ENCODE measurements at regions not wholly inside any gene's neighbourhood (a gene's known extent, or its start where the extent isn't known, plus 50 kb on each side); places are given as distances from the start of the nearest gene placed in this dataset.
"Not testable (repeated sequence)": the region's sequence is repeated elsewhere in the genome, so short reads cannot be mapped to it uniquely, and the experiment has no call there.

DNA sequence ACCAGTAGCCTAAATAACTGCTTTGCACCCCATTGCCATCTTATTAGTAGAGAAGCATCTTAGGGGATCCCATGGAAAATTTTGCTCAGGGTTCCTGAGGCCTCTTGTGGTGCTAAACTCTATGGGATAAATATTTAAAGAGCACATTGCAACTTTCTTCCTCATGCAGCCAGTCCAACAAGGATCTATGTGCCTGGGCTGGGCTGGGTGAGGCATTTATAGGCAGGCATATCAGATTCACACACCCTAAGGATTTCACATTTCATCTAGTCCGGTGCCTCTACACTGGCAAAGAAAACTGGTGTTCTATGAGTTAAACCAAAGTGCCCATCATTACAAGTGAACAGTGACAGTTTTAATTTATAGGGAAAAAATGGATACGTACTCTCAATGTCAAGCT lies 512.3 kb downstream of the EDEM1 start:
- no peak overlapping the region for H3K4me3 ChIP-seq (replicated peaks in 1 of 3; ENCODE audit: insufficient read depth in 1 of 3, low read depth in 1 of 3, low read length in 3 of 3)
- intact Hi-C loops (cut with micrococcal nuclease) (no loop called here), dilution Hi-C loops (cut with MboI; ENCODE audit: extremely low pct_ligation_motif_present, low sequenced_read_pairs) (no loop called here)
- no peak overlapping the region for H3K27ac ChIP-seq (ENCODE audit: insufficient read depth, low read depth, low read length)
- H3K9me1 ChIP-seq (replicated peaks; ENCODE audit: control insufficient read depth, extremely low read depth, insufficient read depth, low read length): no peaks in the 10 kb centered on the region
- FAIRE-seq (no peak), DNase-seq (ENCODE audit: low read depth, low spot score) (no peak)
- H3K79me2 ChIP-seq (ENCODE audit: control insufficient read depth, insufficient read depth, low read length): no peaks in the 10 kb centered on the region
- ChIA-PET POLR2A (no interaction called here), CTCF (no interaction called here)
- H3K27me3 ChIP-seq (ENCODE audit: control insufficient read depth in 2 of 2, insufficient read depth in 2 of 2, low read length in 2 of 2): no peaks in the 10 kb centered on the region
- H3K36me3 ChIP-seq (ENCODE audit: control insufficient read depth in 2 of 2, extremely low read depth in 1 of 2, insufficient read depth in 2 of 2, low read length in 2 of 2): no peaks in the 10 kb centered on the region
- H2AFZ ChIP-seq (ENCODE audit: low read depth, low read length): no peak overlapping the region
- H3K9me3 ChIP-seq (replicated peaks; ENCODE audit: control insufficient read depth, insufficient read depth, low read length): no peaks in the 10 kb centered on the region
- TF ChIP-seq FOS (IDR thresholded peaks at IDR 0.05; ENCODE audit: borderline replicate concordance, insufficient read depth, low read length): no peak
- TF ChIP-seq GATA2 (IDR thresholded peaks at IDR 0.05; ENCODE audit: insufficient read depth, insufficient read length, low read depth, low read length): no peak
- TF ChIP-seq POLR2AphosphoS5 (IDR thresholded peaks at IDR 0.05; ENCODE audit: insufficient read depth, low read depth, low read length): no peak
- TF ChIP-seq POLR2A (IDR thresholded peaks at IDR 0.05; ENCODE audit: low read depth, low read length): no peak
- TF ChIP-seq MAX (IDR thresholded peaks at IDR 0.05; ENCODE audit: insufficient read depth, insufficient read length): no peak
- TF ChIP-seq, protein P1, sequence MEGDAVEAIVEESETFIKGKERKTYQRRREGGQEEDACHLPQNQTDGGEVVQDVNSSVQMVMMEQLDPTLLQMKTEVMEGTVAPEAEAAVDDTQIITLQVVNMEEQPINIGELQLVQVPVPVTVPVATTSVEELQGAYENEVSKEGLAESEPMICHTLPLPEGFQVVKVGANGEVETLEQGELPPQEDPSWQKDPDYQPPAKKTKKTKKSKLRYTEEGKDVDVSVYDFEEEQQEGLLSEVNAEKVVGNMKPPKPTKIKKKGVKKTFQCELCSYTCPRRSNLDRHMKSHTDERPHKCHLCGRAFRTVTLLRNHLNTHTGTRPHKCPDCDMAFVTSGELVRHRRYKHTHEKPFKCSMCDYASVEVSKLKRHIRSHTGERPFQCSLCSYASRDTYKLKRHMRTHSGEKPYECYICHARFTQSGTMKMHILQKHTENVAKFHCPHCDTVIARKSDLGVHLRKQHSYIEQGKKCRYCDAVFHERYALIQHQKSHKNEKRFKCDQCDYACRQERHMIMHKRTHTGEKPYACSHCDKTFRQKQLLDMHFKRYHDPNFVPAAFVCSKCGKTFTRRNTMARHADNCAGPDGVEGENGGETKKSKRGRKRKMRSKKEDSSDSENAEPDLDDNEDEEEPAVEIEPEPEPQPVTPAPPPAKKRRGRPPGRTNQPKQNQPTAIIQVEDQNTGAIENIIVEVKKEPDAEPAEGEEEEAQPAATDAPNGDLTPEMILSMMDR (IDR thresholded peaks at IDR 0.05; ENCODE audit: extremely low read depth in 1 of 2, insufficient read depth in 1 of 2, low read depth in 1 of 2, low read length in 2 of 2): no peak
- no peak for TF ChIP-seq EZH2 (IDR thresholded peaks at IDR 0.05; ENCODE audit: borderline replicate concordance, low read depth, low read length, severe bottlenecking)
- no peak for TF ChIP-seq MYC (IDR thresholded peaks at IDR 0.05; ENCODE audit: low read depth, low read length)
- no peak for TF ChIP-seq JUN (IDR thresholded peaks at IDR 0.05; ENCODE audit: borderline replicate concordance, insufficient read depth, insufficient read length, low read depth)
- H3K9ac ChIP-seq (replicated peaks; ENCODE audit: extremely low read depth, insufficient read depth, low read length): no peak overlapping the region
- H4K20me1 ChIP-seq (replicated peaks; ENCODE audit: control insufficient read depth, extremely low read depth, insufficient read depth, low read length): no peaks in the 10 kb centered on the region
- no peaks in the 10 kb centered on the region for H3K4me1 ChIP-seq (ENCODE audit: control insufficient read depth, extremely low read depth, insufficient read depth, low read length)
- BruUV-seq (replicated peaks): no TSS peak
- H3K4me2 ChIP-seq (ENCODE audit: insufficient read depth, low read length): no peak overlapping the region

DNA sequence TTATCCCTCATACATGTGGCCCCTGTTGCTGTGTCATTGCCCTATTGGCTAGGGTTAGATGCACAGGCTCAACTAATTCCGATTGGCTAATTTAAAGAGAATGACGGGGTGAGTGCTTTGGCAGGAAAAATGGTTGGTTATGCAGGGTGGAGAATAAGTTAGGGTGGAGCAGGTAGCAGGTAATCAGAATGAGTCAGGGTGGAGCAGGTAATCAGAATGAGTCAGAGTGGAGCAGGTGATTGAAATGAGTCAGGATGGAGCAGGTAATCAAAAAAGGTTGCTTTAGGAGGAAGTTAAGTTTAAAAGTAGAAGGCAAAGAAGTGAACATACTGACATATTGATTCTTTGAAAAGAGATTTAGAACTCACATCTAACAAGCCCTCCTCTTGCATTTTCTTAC lies 513.5 kb downstream of the EDEM1 start:
- FAIRE-seq: not testable (repeated sequence)

More for the DNA sequence above, 513.5 kb downstream of the EDEM1 start:
- H3K36me3 ChIP-seq (ENCODE audit: control insufficient read depth in 2 of 2, extremely low read depth in 1 of 2, insufficient read depth in 2 of 2, low read length in 2 of 2); H4K20me1 ChIP-seq (replicated peaks; ENCODE audit: control insufficient read depth, extremely low read depth, insufficient read depth, low read length); H3K9me3 ChIP-seq (replicated peaks; ENCODE audit: control insufficient read depth, insufficient read depth, low read length); dilution Hi-C loops (cut with MboI; ENCODE audit: extremely low pct_ligation_motif_present, low sequenced_read_pairs); H3K4me3 ChIP-seq (replicated peaks in 1 of 3; ENCODE audit: insufficient read depth in 1 of 3, low read depth in 1 of 3, low read length in 3 of 3); CTCF ChIA-PET; H3K9ac ChIP-seq (replicated peaks; ENCODE audit: extremely low read depth, insufficient read depth, low read length); H3K9me1 ChIP-seq (replicated peaks; ENCODE audit: control insufficient read depth, extremely low read depth, insufficient read depth, low read length); H3K27me3 ChIP-seq (ENCODE audit: control insufficient read depth in 2 of 2, insufficient read depth in 2 of 2, low read length in 2 of 2); H3K4me2 ChIP-seq (ENCODE audit: insufficient read depth, low read length); H2AFZ ChIP-seq (ENCODE audit: low read depth, low read length); intact Hi-C loops (cut with micrococcal nuclease); H3K4me1 ChIP-seq (ENCODE audit: control insufficient read depth, extremely low read depth, insufficient read depth, low read length); H3K27ac ChIP-seq (ENCODE audit: insufficient read depth, low read depth, low read length); H3K79me2 ChIP-seq (ENCODE audit: control insufficient read depth, insufficient read depth, low read length); DNase-seq (ENCODE audit: low read depth, low spot score); POLR2A ChIA-PET; BruUV-seq (replicated peaks): not testable (repeated sequence)

All from endothelial cell of umbilical vein (primary cell).